ENCODE measurements at regions not wholly inside any gene's neighbourhood (a gene's known extent, or its start where the extent isn't known, plus 50 kb on each side); places are given as distances from the start of the nearest gene placed in this dataset.
A peak's percentile ranks its signal among the peaks of the same experiment; 100 is the strongest.

DNA sequence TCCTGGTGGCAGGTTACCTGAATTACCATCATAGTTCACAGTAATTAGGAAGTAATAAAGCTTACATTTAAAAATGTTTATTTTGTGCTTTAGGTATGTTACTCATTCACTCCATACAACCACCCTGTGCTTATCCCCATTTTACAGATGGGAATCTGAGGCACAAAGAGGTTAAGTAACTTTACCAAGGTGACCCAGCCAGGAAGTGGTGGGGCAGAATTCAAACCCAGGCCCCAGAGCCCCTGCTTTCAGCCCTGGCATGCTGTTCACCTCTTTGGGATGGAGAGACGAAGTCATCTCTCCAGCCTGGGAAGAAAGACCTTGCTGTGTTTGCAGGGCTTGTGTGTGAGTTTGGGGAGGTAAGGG lies 285.6 kb upstream of the TPM1 start:
- no peak for DNase-seq

DNA sequence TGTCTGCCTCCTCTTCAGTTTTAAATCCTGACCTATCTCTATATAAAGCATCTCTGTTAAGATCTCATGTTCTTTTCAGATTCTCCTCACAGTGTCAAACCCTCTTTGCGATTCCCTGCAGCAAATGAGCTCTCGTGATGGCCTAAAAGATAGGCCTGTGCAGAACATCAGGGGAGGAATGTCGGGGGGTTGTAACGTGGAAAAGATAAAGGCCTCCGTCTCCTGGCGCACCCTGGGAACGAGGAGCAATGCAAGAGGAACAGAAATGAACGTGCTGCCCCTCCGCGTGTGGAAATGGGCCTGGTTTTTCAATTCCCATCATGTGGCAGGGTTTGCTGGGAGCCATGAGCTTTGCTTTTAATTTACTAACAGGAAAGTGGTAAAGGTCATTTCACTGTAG lies 285.0 kb upstream of the TPM1 start:
- DNase-seq, result no peak

DNA sequence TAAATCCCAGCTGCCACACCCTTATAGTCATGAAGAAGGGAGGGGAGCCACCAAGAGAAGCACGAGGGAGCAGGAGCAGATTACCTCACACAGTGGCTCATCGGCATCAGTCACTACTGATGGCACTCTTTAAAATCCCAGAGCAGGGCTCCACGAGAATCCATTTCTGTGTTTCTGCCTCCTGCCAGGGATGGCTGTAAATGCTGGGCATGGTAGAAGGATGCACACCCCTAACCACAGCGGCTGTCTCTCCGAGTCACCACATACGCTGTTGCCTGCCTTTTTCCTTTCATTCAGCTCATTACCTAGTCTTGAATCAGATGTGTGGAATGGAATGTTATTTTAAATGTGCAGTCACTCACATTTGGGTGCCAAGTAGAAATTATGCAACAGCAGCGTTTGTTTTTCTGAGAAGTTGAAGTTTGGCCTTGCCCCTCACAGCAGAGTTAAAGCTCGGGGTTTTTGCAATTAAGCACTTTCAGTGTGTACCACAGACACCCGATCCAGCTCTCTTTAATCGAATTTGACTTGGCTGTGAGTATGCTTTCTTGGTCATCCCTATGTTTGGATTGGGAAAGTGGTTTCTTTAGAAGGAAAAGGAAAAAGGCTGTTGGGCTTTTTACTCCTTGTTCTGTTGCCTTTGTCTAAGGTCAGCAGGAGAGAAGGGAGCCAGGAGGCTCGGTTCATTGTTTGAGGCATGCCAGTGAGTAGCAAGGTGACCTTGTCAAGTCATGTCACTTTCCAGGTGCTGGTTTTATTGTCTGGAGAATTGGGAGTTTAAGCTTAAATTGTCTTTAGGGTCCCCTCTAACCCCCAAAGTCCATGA lies 284.2 kb upstream of the TPM1 start:
- DNase-seq, result no peak

DNA sequence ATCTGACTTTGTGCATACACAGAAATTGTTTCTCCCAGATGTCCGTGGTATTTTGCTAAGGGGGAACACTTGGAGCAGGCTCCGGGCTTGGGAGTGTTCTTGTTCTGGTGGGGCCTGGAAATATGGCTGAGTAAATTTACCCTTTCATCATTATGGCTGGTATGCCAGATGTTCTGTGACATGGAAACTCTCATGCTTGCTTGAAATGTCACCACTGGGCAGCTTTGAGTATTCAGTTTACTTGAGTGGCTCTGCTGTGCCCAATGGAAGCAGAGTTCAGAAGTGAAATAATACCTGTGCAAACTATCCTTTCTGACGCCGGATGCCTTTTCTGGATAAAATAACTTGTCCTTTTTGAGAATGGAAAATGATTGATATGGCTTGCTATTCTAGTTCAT lies 283.6 kb upstream of the TPM1 start:
- no peak for DNase-seq

DNA sequence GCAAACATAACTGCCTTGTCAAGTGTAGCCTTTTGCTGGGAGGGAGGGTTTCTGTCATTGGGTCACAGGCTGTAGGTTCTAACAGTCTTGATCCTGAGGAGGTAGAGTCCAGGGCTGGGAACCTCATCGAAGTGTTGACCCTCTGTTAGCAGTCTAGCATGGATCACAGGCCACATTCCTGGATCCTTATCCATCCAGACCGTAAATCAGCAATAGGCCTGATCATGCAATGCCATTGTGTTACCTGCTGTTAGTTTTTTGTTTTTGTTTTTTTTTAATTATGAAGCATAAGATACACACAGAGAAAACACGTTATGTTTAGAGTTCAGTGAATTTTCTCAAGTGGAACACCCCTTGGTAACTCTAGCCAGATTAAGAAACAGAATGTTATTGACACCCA lies 282.0 kb upstream of the TPM1 start:
- DNase-seq, result no peak

DNA sequence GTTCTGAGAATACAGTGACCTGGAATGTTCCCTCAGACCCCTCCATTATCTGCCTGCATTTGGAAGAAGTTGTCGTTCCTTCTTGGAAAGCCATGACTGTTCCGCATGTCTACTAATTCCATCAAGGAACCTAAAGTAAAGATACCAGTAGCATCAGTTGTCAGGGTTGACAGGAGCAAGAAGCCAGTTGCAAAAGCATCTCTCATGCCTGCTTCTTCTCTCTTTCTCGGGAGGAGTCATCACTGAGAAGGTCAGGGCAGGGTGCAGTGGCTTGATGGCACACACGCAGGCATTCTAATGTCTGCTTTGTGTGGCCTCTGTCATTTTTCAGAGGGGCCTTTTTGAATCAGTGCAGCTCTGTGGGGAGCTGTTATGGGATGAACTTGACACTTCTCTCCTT lies 276.6 kb upstream of the TPM1 start:
- DNase-seq, result no peak

DNA sequence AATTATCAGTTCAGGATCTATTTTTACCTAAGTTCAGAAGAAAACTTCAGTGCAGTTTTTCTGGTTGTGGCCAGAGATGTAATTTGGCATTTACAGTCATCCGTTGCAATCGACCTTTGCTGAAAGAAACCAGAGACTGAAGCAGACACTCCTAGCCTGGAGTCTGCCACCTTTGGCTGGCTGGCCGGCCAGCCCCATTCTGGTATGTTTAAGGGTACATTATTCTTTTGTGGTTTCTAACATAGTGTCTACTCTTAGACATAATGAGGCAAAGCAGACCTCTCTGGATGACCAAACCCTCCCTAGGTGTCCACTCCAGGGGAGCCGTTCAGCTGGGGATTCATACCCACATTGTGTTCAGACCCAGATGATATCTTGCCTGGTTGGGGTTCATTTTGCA lies 275.9 kb upstream of the TPM1 start:
- DNase-seq, result no peak

DNA sequence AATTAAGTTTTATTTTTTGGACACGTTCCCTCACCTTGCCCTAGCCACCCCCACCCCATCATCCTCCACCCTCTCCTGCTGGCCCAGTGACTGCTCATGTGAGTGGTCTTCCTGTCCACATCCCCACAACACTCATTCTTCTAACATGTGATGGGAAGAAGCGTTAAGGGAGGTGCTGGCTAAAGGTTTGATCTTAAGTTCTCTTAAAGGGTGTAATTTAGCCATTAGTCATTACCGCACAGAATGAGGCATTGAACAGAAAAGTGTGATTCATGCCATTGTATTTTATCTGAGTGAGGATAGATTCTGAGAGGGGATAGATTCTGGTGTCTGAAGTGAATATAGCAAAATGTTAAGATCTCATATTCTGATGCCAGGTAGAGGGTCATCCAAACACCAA lies 272.9 kb upstream of the TPM1 start:
- no peak for DNase-seq

DNA sequence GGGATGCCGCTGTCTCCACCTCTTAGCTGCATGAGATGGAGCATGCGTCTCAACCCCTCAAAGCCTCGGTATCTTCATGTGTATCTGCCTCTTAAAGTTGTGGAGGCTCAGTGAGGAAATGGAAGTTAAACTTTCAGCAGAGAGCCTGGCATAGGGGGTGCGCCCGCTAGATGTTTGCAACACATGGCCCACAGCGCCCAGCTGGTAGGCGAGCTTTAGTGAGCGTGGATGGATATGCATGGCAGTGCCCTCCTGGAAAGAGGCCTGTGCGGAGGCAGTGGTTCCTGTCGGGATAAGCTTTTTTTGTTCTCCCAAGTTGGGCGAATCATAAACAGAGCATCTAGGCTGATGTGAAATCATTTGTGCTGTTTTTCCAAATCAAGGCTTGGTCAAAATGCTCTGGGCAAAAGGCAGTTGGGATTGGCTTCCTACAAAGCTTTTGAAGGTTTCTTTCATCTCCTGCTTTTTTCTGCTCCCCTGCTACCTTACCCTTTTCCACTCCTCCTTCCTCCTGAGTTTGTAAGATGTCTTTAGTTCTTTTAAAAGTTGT lies 272.4 kb upstream of the TPM1 start:
- no peak for DNase-seq

DNA sequence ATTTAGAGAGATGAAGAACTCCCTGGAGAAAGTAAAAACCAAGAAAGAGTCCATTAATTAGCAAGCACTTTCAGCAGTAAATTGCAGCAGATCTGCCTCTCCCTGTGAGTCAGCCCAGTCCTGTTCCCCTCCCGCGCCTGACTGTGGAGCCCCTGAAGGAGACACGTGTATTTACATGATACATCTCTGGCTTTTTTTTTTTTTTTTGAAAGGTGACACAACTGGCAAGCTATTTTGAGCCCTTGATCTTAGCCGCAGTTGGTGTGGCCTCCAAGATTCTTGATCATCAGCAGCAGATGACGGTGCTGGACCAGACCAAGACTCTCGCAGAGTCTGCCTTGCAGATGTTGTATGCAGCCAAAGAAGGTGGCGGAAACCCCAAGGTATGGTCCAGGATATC lies 271.8 kb upstream of the TPM1 start:
- no peak for DNase-seq

DNA sequence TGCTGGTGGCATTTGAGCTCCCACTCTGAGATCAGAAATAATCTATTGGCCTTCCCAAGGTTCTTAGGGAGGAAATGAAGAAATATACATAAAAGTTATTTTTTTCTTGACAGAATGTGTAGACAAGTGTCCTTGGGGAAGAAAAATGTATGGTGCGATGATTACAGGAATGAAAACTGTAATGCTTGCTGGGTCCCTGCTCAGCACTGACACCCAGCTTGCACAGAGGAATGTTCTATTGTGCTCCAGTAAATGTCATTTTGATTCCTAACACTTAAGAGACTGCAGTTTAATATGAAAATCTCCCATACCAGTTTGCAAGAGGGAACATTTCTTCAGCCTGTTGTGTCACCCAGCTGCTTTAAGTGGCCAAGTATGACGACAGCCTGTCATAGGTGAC lies 271.3 kb upstream of the TPM1 start:
- no peak for DNase-seq

DNA sequence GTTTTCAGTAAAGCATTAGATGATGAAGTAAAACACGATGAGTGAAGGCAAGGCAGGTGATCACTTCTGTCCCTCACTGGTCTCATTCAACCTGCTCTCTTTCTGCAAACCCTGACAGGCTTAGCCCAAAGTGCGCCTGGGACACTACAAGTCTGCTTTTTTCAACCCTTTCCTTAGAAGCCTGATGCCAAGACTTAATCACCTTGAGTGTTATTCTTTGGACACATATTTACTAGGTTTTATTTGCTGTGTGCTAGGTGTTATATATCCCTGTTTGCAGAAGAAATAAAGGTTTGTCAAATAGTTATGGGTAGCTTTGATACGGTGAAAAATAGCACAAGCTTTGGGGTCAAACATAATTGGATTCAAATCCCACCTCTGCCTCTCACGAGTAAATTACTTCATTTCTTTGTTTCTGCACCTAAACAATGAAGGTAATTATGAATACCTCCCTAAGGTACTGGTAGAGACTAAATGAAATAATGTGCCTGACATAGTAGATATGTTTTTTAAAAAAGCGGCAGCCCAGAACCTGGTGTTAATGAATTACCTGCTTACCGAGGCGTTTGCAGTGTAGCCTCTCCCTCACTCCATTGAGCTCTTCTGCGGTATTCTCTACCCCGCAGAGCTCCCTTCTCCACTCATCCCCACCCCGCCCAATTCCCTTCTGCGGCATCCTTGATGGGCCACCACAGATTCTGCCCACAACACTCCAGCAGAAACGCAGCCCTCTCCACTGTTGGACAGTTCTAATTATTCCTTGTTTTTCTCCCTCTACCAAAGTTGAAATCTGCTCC lies 269.0 kb upstream of the TPM1 start:
- DNase-seq, result no peak

DNA sequence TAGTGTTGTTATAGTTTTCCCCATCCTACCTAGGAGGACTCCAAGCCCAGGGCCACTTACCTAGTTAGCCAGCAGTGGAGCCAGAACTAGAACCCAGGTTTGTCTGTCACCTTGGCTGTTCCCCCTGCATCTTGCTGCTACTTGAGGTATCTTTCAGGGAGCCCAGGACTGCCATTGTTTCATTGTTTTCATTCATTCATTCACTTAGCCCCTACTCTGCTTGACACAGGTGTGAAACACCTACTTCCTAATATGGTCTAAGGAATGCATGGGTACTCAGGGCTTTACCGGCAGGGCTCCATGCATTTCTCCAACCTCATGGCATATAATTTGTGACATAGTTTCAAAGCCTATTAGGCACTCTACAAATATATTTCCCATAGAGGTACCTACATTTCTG lies 266.6 kb upstream of the TPM1 start:
- no peak for DNase-seq

DNA sequence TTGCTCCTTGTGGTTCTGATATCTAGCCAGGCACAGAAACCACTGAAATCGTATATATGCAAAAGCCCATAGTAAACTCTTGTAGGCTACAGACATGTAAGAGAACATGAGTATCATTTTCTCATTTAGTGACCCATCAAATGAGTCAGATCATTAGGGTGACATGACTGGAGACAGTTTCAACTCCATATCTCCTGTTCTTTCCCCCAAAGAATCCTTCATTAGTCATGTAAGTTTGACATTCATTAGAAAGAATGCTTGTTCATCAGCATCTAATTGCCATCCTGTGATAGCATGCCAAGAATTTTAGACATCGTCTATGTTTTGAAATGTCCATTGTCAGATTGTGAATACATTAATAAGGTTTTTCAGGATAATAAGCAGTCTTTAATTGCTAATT lies 264.9 kb upstream of the TPM1 start:
- DNase-seq, result no peak

DNA sequence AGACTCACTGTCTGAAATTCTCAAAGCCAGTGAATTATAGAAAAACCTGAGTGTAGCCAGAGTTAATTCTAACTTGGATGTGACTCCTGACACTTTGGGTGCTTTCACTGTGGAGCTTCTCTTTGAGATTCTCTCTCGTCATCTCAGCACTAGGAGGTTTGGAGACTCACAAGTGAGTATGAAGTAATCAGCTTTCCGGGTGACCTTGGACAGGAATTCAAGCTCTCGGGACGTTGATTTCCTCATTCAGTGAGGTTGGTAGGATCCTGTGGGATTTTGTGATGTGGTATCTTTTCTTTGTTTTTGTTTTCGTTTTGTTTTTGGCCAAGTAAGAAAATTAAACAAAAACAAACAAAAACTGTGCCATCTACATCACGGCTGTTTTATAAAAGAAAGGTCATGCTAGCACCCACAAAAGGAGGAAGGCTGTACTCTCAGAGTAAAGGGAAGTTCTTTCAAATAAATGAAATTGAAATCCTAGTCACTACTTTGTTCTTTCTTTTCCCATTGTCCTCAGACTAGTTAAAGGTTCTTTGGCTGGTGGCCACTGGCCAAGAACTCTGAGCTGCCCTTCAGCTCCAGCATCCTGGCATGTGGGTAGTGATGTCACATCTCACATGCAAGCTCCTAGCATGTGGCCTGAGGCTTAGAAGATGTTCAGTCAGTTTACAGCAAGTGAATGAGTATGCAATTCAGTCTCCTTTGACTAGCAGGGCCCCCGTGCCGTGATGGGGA lies 263.3 kb upstream of the TPM1 start:
- DNase-seq, result peak; percentile 80

DNA sequence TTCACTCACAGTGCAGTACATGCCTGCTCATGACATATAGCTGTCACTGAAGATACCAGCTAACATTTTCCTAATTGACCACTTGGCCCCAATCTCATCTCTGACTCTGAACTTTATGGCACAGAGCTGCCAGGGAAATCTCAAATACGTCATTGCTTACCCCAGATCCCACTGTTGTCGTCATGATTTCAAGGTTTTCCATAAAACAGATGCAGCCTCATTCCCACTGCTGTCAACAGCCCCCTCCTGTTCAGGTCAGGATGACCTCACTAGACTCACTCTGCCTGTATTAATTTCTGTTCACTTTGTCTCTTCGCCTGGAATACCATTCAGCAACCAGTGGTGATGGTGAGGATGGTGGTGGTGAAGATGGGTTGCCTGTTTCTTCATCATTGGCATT lies 262.6 kb upstream of the TPM1 start:
- no peak for DNase-seq

DNA sequence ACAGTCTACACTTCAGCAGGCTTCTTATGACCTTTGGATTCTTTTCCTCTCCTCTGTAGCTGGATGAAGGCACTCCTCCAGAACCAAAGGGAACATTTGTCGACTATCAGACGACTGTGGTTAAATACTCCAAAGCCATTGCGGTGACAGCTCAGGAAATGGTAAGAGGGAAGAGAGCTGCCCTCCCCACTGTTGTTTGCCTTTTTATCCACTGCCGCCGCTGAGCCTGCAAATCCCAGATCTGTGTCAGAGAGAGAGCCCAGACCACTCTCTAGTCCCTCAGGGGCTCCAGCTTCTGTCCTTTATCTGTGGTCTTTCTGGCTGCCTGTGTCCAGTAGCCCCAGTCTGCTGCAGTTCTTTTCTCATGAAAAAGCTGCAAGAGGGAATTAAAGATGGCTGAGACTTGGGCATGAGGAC lies 261.5 kb upstream of the TPM1 start:
- peak; percentile 9 for DNase-seq

DNA sequence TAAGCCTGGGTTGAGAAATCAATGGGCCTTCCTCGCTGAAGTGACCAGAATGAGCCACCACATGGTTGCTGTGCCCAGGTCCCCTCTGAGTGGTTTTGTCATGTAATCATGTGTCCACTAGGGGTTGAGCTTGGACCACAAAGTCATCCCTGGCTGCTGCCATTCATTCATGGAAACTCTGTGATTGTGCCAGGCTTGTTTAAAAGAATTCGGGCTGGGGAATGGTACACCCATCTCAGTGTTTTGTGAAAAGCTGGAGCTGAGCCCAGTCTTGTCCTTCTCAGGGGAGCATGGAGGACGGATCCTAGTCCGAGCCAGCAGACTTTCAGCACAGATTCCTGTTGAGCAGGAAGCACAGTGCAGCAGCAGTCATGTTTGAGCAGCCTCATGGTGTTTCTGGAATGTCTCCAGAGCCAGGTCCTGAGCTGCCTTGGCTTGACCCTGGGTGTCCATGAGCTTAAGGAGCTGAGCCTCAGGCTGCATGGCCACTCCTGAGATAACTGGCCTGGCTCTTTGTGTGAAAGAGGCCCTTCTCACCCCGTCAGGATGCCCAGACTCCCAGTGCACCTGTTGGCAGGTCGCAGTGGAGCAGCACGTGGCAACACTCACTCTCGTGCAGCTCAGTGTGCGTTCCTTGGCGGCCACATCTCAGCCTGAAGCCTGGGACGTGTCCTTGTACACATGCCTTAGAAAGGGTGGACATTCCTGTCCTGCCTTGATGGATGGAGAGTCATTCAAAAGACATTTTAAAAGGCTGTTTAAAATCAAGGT lies 260.3 kb upstream of the TPM1 start:
- peak; percentile 78 for DNase-seq

DNA sequence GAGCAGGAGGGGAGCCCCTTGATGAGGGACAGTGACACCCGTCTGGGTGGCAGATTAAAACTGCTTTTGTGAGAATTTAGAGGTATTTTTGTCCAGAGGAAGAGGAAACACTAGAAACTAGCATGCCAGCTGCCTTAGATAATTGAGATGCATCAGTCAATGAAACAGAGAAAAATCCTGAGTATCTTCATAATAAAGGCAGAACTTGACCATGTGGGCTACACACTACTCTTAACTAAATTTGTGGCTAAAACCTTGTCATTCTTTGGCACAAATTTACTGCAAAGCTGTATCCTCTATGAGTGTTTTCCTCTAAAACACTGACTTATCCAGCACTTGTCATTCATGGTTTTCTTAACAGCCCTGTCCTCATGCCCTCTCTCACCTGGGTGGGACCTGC lies 259.7 kb upstream of the TPM1 start:
- no peak for DNase-seq

DNA sequence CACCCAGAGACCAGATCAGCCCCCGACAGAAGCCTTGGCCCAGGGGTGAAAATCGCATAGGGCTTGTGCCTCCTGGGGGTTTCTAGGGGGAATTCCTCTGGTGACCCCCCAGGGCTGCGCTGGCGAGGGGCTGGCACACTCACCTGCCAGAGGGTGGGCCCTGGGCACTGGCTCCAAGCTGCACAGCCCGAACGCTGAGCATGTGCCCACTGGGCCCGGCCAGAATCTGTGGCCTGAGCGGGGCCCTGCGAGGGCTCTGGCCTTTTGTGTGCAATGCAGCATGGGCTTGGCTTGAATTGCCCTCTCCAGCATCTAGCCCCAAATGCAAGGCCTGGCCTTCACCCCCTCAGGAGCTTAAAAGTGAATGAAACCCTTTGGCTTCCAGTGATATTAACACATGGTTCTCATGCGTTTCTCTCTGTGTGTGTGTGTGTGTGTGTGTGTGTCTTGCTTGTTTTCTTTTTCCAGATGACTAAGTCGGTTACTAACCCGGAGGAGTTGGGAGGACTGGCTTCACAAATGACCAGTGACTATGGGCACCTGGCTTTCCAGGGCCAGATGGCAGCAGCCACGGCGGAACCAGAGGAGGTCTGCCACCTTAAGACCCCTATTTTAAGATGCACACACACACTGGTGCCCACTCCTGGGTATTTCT lies 259.1 kb upstream of the TPM1 start:
- DNase-seq, result no peak

DNA sequence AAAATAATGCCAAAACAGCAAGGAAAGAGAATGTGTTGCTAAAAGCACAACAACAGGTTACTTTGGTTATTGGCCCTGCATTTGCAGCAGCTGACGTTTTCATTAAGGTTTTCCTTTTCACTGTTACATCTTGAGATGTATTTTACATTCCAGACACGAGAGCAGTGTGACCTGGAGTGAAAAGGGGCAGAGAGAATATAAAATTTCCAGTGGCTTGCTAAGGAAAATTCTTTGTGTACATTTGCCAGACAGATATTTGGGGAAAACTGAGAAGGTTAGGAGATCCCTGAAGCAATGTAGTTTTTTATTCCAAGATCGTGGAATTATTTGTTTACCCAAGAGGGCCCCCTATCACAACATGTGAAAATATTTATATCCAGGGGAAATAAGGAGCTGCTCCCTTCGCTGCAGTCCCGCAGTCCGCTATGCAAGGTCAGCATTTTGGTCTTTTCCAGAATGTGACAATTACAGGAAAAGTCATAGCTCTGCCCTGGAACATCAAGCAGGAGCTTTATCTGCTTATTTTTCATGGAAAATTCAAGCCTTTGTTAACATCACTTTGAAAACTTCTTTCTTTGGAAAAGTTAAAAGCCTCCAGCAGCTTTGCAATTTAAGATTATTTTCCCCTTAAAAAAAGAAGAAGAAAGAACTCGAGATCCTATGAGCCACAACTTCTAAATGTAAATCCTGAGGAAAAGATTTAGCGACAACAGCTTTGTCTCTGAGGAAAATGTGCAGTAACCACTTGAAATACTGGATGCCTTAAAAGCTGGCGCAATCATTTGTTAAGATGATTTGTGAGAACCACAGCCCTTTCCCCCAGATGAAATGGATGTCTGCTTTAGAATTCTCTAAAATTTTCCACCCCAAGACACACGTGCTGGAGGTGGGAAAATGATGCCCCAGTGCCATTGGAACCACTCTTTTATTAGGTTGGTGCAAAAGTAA lies 256.4 kb upstream of the TPM1 start:
- DNase-seq, result no peak
